ENCODE measurements at regions not wholly inside any gene's neighbourhood (a gene's known extent, or its start where the extent isn't known, plus 50 kb on each side); places are given as distances from the start of the nearest gene placed in this dataset.
"Not testable (repeated sequence)": the region's sequence is repeated elsewhere in the genome, so short reads cannot be mapped to it uniquely, and the experiment has no call there.

GRCh38 chr12:102682366-102683289 lies 202.3 kb upstream of the IGF1 start:
- Histone ChIP-seq H3K9me3 (replicated peaks; ENCODE audit: low read length) (no peaks in the 10 kb centered on the region), H3K4me3 (ENCODE audit: low read length) (no peak overlapping the region), H3K9ac (ENCODE audit: low read depth, low read length) (no peak overlapping the region), H3K36me3 (ENCODE audit: insufficient read depth, low read length) (no peaks in the 10 kb centered on the region), H3K27me3 (ENCODE audit: control insufficient read depth, insufficient read depth, low read length) (peaks cover 3% of the 10 kb centered on the region), H3K4me1 (ENCODE audit: control insufficient read depth, insufficient read depth, low read length) (no peaks in the 10 kb centered on the region), H3K4me2 (ENCODE audit: low read length) (no peak overlapping the region)

- H3K4me2 ChIP-seq (ENCODE audit: low read length), result no peak overlapping the region
- no peak overlapping the region for H3K9ac ChIP-seq (ENCODE audit: low read depth, low read length)
- H3K36me3 ChIP-seq (ENCODE audit: insufficient read depth, low read length), result no peaks in the 10 kb centered on the region
- no peaks in the 10 kb centered on the region for H3K9me3 ChIP-seq (replicated peaks; ENCODE audit: low read length)
- H3K4me1 ChIP-seq (ENCODE audit: control insufficient read depth, insufficient read depth, low read length), result no peaks in the 10 kb centered on the region
- H3K27me3 ChIP-seq (ENCODE audit: control insufficient read depth, insufficient read depth, low read length), result peaks cover 3% of the 10 kb centered on the region
- no peak overlapping the region for H3K4me3 ChIP-seq (ENCODE audit: low read length)
These were observed 201.4 kb upstream of the IGF1 start for GRCh38 chr12:102681747-102682146.

GRCh38 chr12:102681309-102681708 lies 200.9 kb upstream of the IGF1 start:
- Histone ChIP-seq H3K9me3 (replicated peaks; ENCODE audit: low read length) (no peaks in the 10 kb centered on the region), H3K9ac (ENCODE audit: low read depth, low read length) (no peak overlapping the region), H3K27me3 (ENCODE audit: control insufficient read depth, insufficient read depth, low read length) (peaks cover 3% of the 10 kb centered on the region), H3K4me2 (ENCODE audit: low read length) (no peak overlapping the region), H3K4me1 (ENCODE audit: control insufficient read depth, insufficient read depth, low read length) (no peaks in the 10 kb centered on the region), H3K4me3 (ENCODE audit: low read length) (no peak overlapping the region), H3K36me3 (ENCODE audit: insufficient read depth, low read length) (no peaks in the 10 kb centered on the region)

GRCh38 chr12:102680304-102680703 lies 199.9 kb upstream of the IGF1 start:
- no peaks in the 10 kb centered on the region for H3K4me1 ChIP-seq (ENCODE audit: control insufficient read depth, insufficient read depth, low read length)
- no peaks in the 10 kb centered on the region for H3K36me3 ChIP-seq (ENCODE audit: insufficient read depth, low read length)
- no peaks in the 10 kb centered on the region for H3K9me3 ChIP-seq (replicated peaks; ENCODE audit: low read length)
- no peak overlapping the region for H3K4me3 ChIP-seq (ENCODE audit: low read length)
- peaks cover 3% of the 10 kb centered on the region for H3K27me3 ChIP-seq (ENCODE audit: control insufficient read depth, insufficient read depth, low read length)
- H3K9ac ChIP-seq (ENCODE audit: low read depth, low read length), result no peak overlapping the region
- no peak overlapping the region for H3K4me2 ChIP-seq (ENCODE audit: low read length)

- Histone ChIP-seq H3K4me2 (ENCODE audit: low read length) (no peak overlapping the region), H3K4me3 (ENCODE audit: low read length) (no peak overlapping the region), H3K27me3 (ENCODE audit: control insufficient read depth, insufficient read depth, low read length) (no peaks in the 10 kb centered on the region), H3K9ac (ENCODE audit: low read depth, low read length) (no peak overlapping the region), H3K4me1 (ENCODE audit: control insufficient read depth, insufficient read depth, low read length) (no peaks in the 10 kb centered on the region), H3K9me3 (replicated peaks; ENCODE audit: low read length) (peaks cover 5% of the 10 kb centered on the region), H3K36me3 (ENCODE audit: insufficient read depth, low read length) (no peaks in the 10 kb centered on the region)
These were observed 196.4 kb upstream of the IGF1 start for GRCh38 chr12:102676812-102677211.

GRCh38 chr12:102675672-102676071 lies 195.3 kb upstream of the IGF1 start:
- no peak overlapping the region for H3K9ac ChIP-seq (ENCODE audit: low read depth, low read length)
- no peaks in the 10 kb centered on the region for H3K36me3 ChIP-seq (ENCODE audit: insufficient read depth, low read length)
- no peak overlapping the region for H3K4me3 ChIP-seq (ENCODE audit: low read length)
- H3K4me2 ChIP-seq (ENCODE audit: low read length), result no peak overlapping the region
- peaks cover 5% of the 10 kb centered on the region for H3K9me3 ChIP-seq (replicated peaks; ENCODE audit: low read length)
- H3K27me3 ChIP-seq (ENCODE audit: control insufficient read depth, insufficient read depth, low read length), result no peaks in the 10 kb centered on the region
- H3K4me1 ChIP-seq (ENCODE audit: control insufficient read depth, insufficient read depth, low read length), result no peaks in the 10 kb centered on the region

GRCh38 chr12:102673606-102674005 lies 193.2 kb upstream of the IGF1 start:
- Histone ChIP-seq H3K36me3 (ENCODE audit: insufficient read depth, low read length) (no peaks in the 10 kb centered on the region), H3K4me3 (ENCODE audit: low read length) (no peak overlapping the region), H3K9ac (ENCODE audit: low read depth, low read length) (no peak overlapping the region), H3K4me1 (ENCODE audit: control insufficient read depth, insufficient read depth, low read length) (no peaks in the 10 kb centered on the region), H3K9me3 (replicated peaks; ENCODE audit: low read length) (peaks cover 5% of the 10 kb centered on the region), H3K4me2 (ENCODE audit: low read length) (no peak overlapping the region), H3K27me3 (ENCODE audit: control insufficient read depth, insufficient read depth, low read length) (no peaks in the 10 kb centered on the region)

DNA sequence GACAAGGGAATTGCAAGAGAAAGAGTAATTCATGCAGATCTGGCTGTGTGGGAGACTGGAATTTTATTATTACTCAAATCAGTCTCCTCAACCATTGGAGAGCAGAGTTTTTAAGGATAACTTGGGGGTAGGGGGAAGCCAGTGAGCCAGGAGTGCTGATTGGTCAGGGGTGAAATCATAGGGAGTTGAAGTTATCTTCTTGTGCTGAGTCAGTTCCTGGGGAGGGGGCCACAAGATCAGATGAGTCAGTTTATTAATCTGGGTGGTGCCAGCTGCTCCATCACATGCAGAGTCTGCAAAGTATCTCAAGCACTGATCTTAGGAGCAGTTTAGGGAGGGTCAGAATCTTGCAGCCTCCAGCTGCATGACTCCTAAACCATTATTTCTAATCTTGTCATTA lies 191.8 kb upstream of the IGF1 start:
- not testable (repeated sequence) for H3K4me1 ChIP-seq (ENCODE audit: control insufficient read depth, insufficient read depth, low read length); H3K9ac ChIP-seq (ENCODE audit: low read depth, low read length); H3K4me2 ChIP-seq (ENCODE audit: low read length); H3K27me3 ChIP-seq (ENCODE audit: control insufficient read depth, insufficient read depth, low read length); H3K4me3 ChIP-seq (ENCODE audit: low read length); H3K9me3 ChIP-seq (replicated peaks; ENCODE audit: low read length); H3K36me3 ChIP-seq (ENCODE audit: insufficient read depth, low read length)

GRCh38 chr12:102669056-102669455 lies 188.7 kb upstream of the IGF1 start:
- H3K4me2 ChIP-seq (ENCODE audit: low read length), result no peak overlapping the region
- H3K4me3 ChIP-seq (ENCODE audit: low read length), result no peak overlapping the region
- H3K9me3 ChIP-seq (replicated peaks; ENCODE audit: low read length), result peaks cover 5% of the 10 kb centered on the region
- H3K27me3 ChIP-seq (ENCODE audit: control insufficient read depth, insufficient read depth, low read length), result no peaks in the 10 kb centered on the region
- no peak overlapping the region for H3K9ac ChIP-seq (ENCODE audit: low read depth, low read length)
- no peaks in the 10 kb centered on the region for H3K36me3 ChIP-seq (ENCODE audit: insufficient read depth, low read length)
- H3K4me1 ChIP-seq (ENCODE audit: control insufficient read depth, insufficient read depth, low read length), result no peaks in the 10 kb centered on the region

GRCh38 chr12:102666176-102666575 lies 185.8 kb upstream of the IGF1 start:
- H3K4me1 ChIP-seq (ENCODE audit: control insufficient read depth, insufficient read depth, low read length); H3K4me2 ChIP-seq (ENCODE audit: low read length); H3K9ac ChIP-seq (ENCODE audit: low read depth, low read length); H3K9me3 ChIP-seq (replicated peaks; ENCODE audit: low read length); H3K36me3 ChIP-seq (ENCODE audit: insufficient read depth, low read length); H3K4me3 ChIP-seq (ENCODE audit: low read length); H3K27me3 ChIP-seq (ENCODE audit: control insufficient read depth, insufficient read depth, low read length): not testable (repeated sequence)

GRCh38 chr12:102659200-102659911 lies 179.0 kb upstream of the IGF1 start:
- H3K4me1 ChIP-seq (ENCODE audit: control insufficient read depth, insufficient read depth, low read length), result no peaks in the 10 kb centered on the region
- no peak overlapping the region for H3K9ac ChIP-seq (ENCODE audit: low read depth, low read length)
- H3K9me3 ChIP-seq (replicated peaks; ENCODE audit: low read length), result no peaks in the 10 kb centered on the region
- no peak overlapping the region for H3K4me2 ChIP-seq (ENCODE audit: low read length)
- no peaks in the 10 kb centered on the region for H3K36me3 ChIP-seq (ENCODE audit: insufficient read depth, low read length)
- no peak overlapping the region for H3K4me3 ChIP-seq (ENCODE audit: low read length)
- H3K27me3 ChIP-seq (ENCODE audit: control insufficient read depth, insufficient read depth, low read length), result no peaks in the 10 kb centered on the region

DNA sequence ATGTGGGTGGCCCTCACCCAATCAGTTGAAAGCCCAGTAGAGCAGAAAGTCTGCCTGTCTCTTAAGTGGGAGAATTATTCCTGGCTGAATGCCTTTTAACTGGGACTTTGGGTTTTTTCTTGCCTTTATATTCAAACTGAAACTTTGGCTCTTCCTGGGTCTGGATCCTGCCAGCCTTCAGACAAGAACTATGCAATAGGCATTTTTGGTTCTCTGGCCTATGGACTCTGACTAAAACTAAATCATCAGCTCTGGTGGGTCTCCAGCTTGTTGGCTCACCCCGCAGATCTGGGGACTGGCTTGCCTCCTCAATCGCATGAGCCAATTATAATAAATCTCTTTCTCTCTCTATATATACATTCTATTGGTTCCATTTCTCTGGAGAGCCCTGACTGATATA lies 173.0 kb upstream of the IGF1 start:
- Histone ChIP-seq H3K4me3 (ENCODE audit: low read length) (no peak overlapping the region), H3K4me2 (ENCODE audit: low read length) (no peak overlapping the region), H3K4me1 (ENCODE audit: control insufficient read depth, insufficient read depth, low read length) (no peaks in the 10 kb centered on the region), H3K9ac (ENCODE audit: low read depth, low read length) (no peak overlapping the region), H3K9me3 (replicated peaks; ENCODE audit: low read length) (no peaks in the 10 kb centered on the region), H3K27me3 (ENCODE audit: control insufficient read depth, insufficient read depth, low read length) (no peaks in the 10 kb centered on the region), H3K36me3 (ENCODE audit: insufficient read depth, low read length) (no peaks in the 10 kb centered on the region)

Data from skeletal muscle satellite cell (primary cell).